ENCODE measurements at regions not wholly inside any gene's neighbourhood (a gene's known extent, or its start where the extent isn't known, plus 50 kb on each side); places are given as distances from the start of the nearest gene placed in this dataset.

GRCh38 chr1:219428651-219429050, 184.3 kb downstream of the ZC3H11B start:
- dilution Hi-C loops (cut with MboI; ENCODE audit: extremely low pct_ligation_motif_present, low sequenced_read_pairs): no loop called here
- H2AFZ ChIP-seq (ENCODE audit: control insufficient read depth, low read length): no peak overlapping the region
- no peaks in the 10 kb centered on the region for H4K20me1 ChIP-seq (ENCODE audit: control insufficient read depth, extremely low read depth, insufficient read depth, low read length)
- no peak for FAIRE-seq
- no peak overlapping the region for H3K27ac ChIP-seq (ENCODE audit: control insufficient read depth, insufficient read depth, low read length)
- no peaks in the 10 kb centered on the region for H3K4me1 ChIP-seq (ENCODE audit: control insufficient read depth, extremely low read depth, insufficient read depth, low read length)
- no peak overlapping the region for H3K4me2 ChIP-seq (ENCODE audit: control insufficient read depth, extremely low read depth, insufficient read depth, low read depth, low read length)
- no peaks in the 10 kb centered on the region for H3K9me3 ChIP-seq (ENCODE audit: control insufficient read depth, low read depth, low read length)
- DNase-seq (ENCODE audit: low read depth, low spot score): no peak
- H3K79me2 ChIP-seq (ENCODE audit: control insufficient read depth, insufficient read depth, low read length): no peaks in the 10 kb centered on the region
- TF ChIP-seq EZH2 (IDR thresholded peaks at IDR 0.05; ENCODE audit: low read length): no peak
- no peak overlapping the region for H3K9ac ChIP-seq (ENCODE audit: control insufficient read depth, extremely low read depth, insufficient read depth, low read length)
- H3K9me1 ChIP-seq (ENCODE audit: control insufficient read depth, extremely low read depth, insufficient read depth, low read length): no peaks in the 10 kb centered on the region
- no peaks in the 10 kb centered on the region for H3K27me3 ChIP-seq (ENCODE audit: control insufficient read depth, extremely low read depth, insufficient read depth, low read length)
- H3K36me3 ChIP-seq (ENCODE audit: control insufficient read depth in 2 of 2, extremely low read depth in 1 of 2, insufficient read depth in 2 of 2, low read length in 2 of 2): no peaks in the 10 kb centered on the region
- no peak overlapping the region for H3K4me3 ChIP-seq (ENCODE audit: control insufficient read depth in 2 of 3, extremely low read depth in 1 of 3, insufficient read depth in 2 of 3, low read depth in 1 of 3, low read length in 3 of 3)

- H2AFZ ChIP-seq (ENCODE audit: control insufficient read depth, low read length): no peak overlapping the region
- H3K27ac ChIP-seq (ENCODE audit: control insufficient read depth, insufficient read depth, low read length): no peak overlapping the region
- H3K27me3 ChIP-seq (ENCODE audit: control insufficient read depth, extremely low read depth, insufficient read depth, low read length): no peaks in the 10 kb centered on the region
- dilution Hi-C loops (cut with MboI; ENCODE audit: extremely low pct_ligation_motif_present, low sequenced_read_pairs): no loop called here
- H3K9me1 ChIP-seq (ENCODE audit: control insufficient read depth, extremely low read depth, insufficient read depth, low read length): no peaks in the 10 kb centered on the region
- no peak for TF ChIP-seq CTCF (optimal IDR thresholded peaks at IDR 0.05 in 1 of 3, IDR thresholded peaks at IDR 0.05 in 1 of 3, conservative IDR thresholded peaks at IDR 0.05 in 1 of 3; ENCODE audit: extremely low read depth in 1 of 3, insufficient read depth in 2 of 3, low read length in 3 of 3)
- TF ChIP-seq EZH2 (IDR thresholded peaks at IDR 0.05; ENCODE audit: low read length): no peak
- no peaks in the 10 kb centered on the region for H3K36me3 ChIP-seq (ENCODE audit: control insufficient read depth in 2 of 2, extremely low read depth in 1 of 2, insufficient read depth in 2 of 2, low read length in 2 of 2)
- no peaks in the 10 kb centered on the region for H4K20me1 ChIP-seq (ENCODE audit: control insufficient read depth, extremely low read depth, insufficient read depth, low read length)
- no peaks in the 10 kb centered on the region for H3K9me3 ChIP-seq (ENCODE audit: control insufficient read depth, low read depth, low read length)
- H3K4me1 ChIP-seq (ENCODE audit: control insufficient read depth, extremely low read depth, insufficient read depth, low read length): no peaks in the 10 kb centered on the region
- no peak overlapping the region for H3K4me2 ChIP-seq (ENCODE audit: control insufficient read depth, extremely low read depth, insufficient read depth, low read depth, low read length)
- DNase-seq (ENCODE audit: low read depth, low spot score): no peak
- FAIRE-seq: no peak
- no peaks in the 10 kb centered on the region for H3K79me2 ChIP-seq (ENCODE audit: control insufficient read depth, insufficient read depth, low read length)
- H3K4me3 ChIP-seq (ENCODE audit: control insufficient read depth in 2 of 3, extremely low read depth in 1 of 3, insufficient read depth in 2 of 3, low read depth in 1 of 3, low read length in 3 of 3): no peak overlapping the region
- H3K9ac ChIP-seq (ENCODE audit: control insufficient read depth, extremely low read depth, insufficient read depth, low read length): no peak overlapping the region
These were observed 184.9 kb downstream of the ZC3H11B start for GRCh38 chr1:219427989-219428388.

- dilution Hi-C loops (cut with MboI; ENCODE audit: extremely low pct_ligation_motif_present, low sequenced_read_pairs): no loop called here
- no peaks in the 10 kb centered on the region for H3K4me1 ChIP-seq (ENCODE audit: control insufficient read depth, extremely low read depth, insufficient read depth, low read length)
- no peak for DNase-seq (ENCODE audit: low read depth, low spot score)
- FAIRE-seq: no peak
- H4K20me1 ChIP-seq (ENCODE audit: control insufficient read depth, extremely low read depth, insufficient read depth, low read length): no peaks in the 10 kb centered on the region
- no peak overlapping the region for H3K27ac ChIP-seq (ENCODE audit: control insufficient read depth, insufficient read depth, low read length)
- H3K79me2 ChIP-seq (ENCODE audit: control insufficient read depth, insufficient read depth, low read length): no peaks in the 10 kb centered on the region
- H3K36me3 ChIP-seq (ENCODE audit: control insufficient read depth in 2 of 2, extremely low read depth in 1 of 2, insufficient read depth in 2 of 2, low read length in 2 of 2): no peaks in the 10 kb centered on the region
- no peaks in the 10 kb centered on the region for H3K9me3 ChIP-seq (ENCODE audit: control insufficient read depth, low read depth, low read length)
- H3K4me3 ChIP-seq (ENCODE audit: control insufficient read depth in 2 of 3, extremely low read depth in 1 of 3, insufficient read depth in 2 of 3, low read depth in 1 of 3, low read length in 3 of 3): no peak overlapping the region
- H3K4me2 ChIP-seq (ENCODE audit: control insufficient read depth, extremely low read depth, insufficient read depth, low read depth, low read length): no peak overlapping the region
- no peak overlapping the region for H2AFZ ChIP-seq (ENCODE audit: control insufficient read depth, low read length)
- H3K27me3 ChIP-seq (ENCODE audit: control insufficient read depth, extremely low read depth, insufficient read depth, low read length): no peaks in the 10 kb centered on the region
- H3K9me1 ChIP-seq (ENCODE audit: control insufficient read depth, extremely low read depth, insufficient read depth, low read length): no peaks in the 10 kb centered on the region
- no peak for TF ChIP-seq EZH2 (IDR thresholded peaks at IDR 0.05; ENCODE audit: low read length)
- no peak overlapping the region for H3K9ac ChIP-seq (ENCODE audit: control insufficient read depth, extremely low read depth, insufficient read depth, low read length)
These were observed 185.5 kb downstream of the ZC3H11B start for GRCh38 chr1:219427403-219427802.
